Progenitor cell of endocrine pancreas (in vitro differentiated cells): ENCODE measurements at regions not wholly inside any gene's neighbourhood (a gene's known extent, or its start where the extent isn't known, plus 50 kb on each side); places are given as distances from the start of the nearest gene placed in this dataset.

Source experiments
- DNase-seq: peaks from one replicate; pipeline ENCODE4 v3.0.0; 2021; ENCODE audit warnings: low spot score; ENCODE audit not compliant: unreplicated experiment
- H3K27ac Mint-ChIP-seq: 2 replicates; pipeline ENCODE4 v1.8.0; 2021; ENCODE audit warnings: mild to moderate bottlenecking, moderate library complexity, mixed read lengths
- H3K27me3 Mint-ChIP-seq: 2 replicates; pipeline ENCODE4 v1.8.0; 2021; ENCODE audit warnings: mixed read lengths
- H3K36me3 Mint-ChIP-seq: 2 replicates; pipeline ENCODE4 v1.8.0; 2022; ENCODE audit warnings: mixed read lengths; ENCODE audit not compliant: insufficient read depth
- H3K4me1 Mint-ChIP-seq: 2 replicates; pipeline ENCODE4 v1.8.0; 2021; ENCODE audit warnings: low read depth, mixed read lengths
- H3K4me3 Mint-ChIP-seq: 2 replicates; pipeline ENCODE4 v1.8.0; 2021; ENCODE audit warnings: low read depth, mild to moderate bottlenecking, moderate library complexity, mixed read lengths
- H3K9me3 Mint-ChIP-seq: 2 replicates; pipeline ENCODE4 v1.8.0; 2021; ENCODE audit warnings: low read depth, mixed read lengths
- CTCF ChIP-seq: fragments of 200-600 bp; sonication (generic); IDR thresholded peaks from one replicate; pipeline ENCODE4 v1.5.0; 2021; ENCODE audit warnings: antibody characterized with exemption, mild to moderate bottlenecking; ENCODE audit not compliant: unreplicated experiment

- Mint-ChIP-seq H3K4me3 (no peak overlapping the region), H3K4me1 (no peaks in the 10 kb centered on the region), H3K27ac (no peak overlapping the region), H3K9me3 (no peaks in the 10 kb centered on the region), H3K27me3 (peaks cover 9% of the 10 kb centered on the region), H3K36me3 (no peaks in the 10 kb centered on the region)
- no peak for DNase-seq
- no peak for TF ChIP-seq CTCF
Measured at GRCh38 chr1:232153652-232154051, 476.3 kb downstream of the SIPA1L2 start.

GRCh38 chr1:232150770-232151548, 479.0 kb downstream of the SIPA1L2 start:
- H3K27me3 Mint-ChIP-seq, result peaks cover 14% of the 10 kb centered on the region
- H3K27ac Mint-ChIP-seq, result no peak overlapping the region
- no peak for TF ChIP-seq CTCF
- DNase-seq, result no peak
- H3K4me1 Mint-ChIP-seq, result peaks cover 1% of the 10 kb centered on the region
- no peaks in the 10 kb centered on the region for H3K9me3 Mint-ChIP-seq
- no peak overlapping the region for H3K4me3 Mint-ChIP-seq
- no peaks in the 10 kb centered on the region for H3K36me3 Mint-ChIP-seq

GRCh38 chr1:232149287-232150201, 480.4 kb downstream of the SIPA1L2 start:
- Mint-ChIP-seq H3K27me3 (peaks cover 14% of the 10 kb centered on the region), H3K4me1 (peaks cover 1% of the 10 kb centered on the region), H3K4me3 (no peak overlapping the region), H3K9me3 (no peaks in the 10 kb centered on the region), H3K27ac (no peak overlapping the region), H3K36me3 (no peaks in the 10 kb centered on the region)
- no peak for DNase-seq
- no peak for TF ChIP-seq CTCF

DNA sequence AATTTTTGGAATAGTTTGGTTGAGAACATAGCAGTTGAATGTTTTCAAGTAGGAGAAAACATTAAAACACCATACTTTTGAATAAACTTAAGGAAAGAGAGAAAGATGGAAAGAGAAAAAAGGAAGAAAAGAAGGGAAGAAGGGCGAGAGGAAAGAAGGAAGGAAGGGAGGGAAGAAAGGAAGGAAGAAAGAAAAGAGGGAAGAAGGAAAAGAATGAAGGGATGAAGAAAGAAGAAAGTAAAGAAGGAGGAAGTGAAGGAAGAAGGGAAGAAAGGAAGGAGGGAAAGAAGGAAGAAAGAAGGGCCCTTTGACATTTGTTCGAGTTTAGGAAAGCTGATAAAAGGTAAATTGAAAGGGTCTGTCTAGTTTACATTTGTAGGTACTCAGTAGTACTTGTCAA, 482.7 kb downstream of the SIPA1L2 start:
- TF ChIP-seq CTCF, result no peak
- no peak for DNase-seq
- no peaks in the 10 kb centered on the region for H3K36me3 Mint-ChIP-seq
- H3K9me3 Mint-ChIP-seq, result no peaks in the 10 kb centered on the region
- no peak overlapping the region for H3K4me3 Mint-ChIP-seq
- peaks cover 12% of the 10 kb centered on the region for H3K27me3 Mint-ChIP-seq
- peaks cover 7% of the 10 kb centered on the region for H3K4me1 Mint-ChIP-seq
- H3K27ac Mint-ChIP-seq, result no peak overlapping the region

DNA sequence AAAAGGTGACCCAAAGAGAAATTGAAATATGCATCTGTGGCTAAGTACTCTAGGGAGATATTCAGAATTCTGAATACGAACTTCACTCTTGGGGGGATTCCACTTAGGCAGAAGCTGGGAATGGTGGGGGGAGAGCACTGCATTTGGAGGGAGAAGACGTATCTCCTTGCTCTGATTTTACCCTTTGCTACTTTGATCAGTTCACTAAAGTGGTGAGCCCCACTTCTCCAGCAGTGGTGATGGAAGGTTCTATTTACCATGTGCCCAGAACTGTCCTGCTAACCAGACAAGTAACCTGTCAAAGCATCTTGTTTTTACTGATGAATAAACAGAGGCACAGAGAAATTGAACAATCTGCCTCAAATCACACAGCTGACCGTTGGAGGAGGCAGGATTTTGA, 483.4 kb downstream of the SIPA1L2 start:
- peaks cover 12% of the 10 kb centered on the region for H3K27me3 Mint-ChIP-seq
- no peaks in the 10 kb centered on the region for H3K9me3 Mint-ChIP-seq
- peaks cover 7% of the 10 kb centered on the region for H3K4me1 Mint-ChIP-seq
- no peak for DNase-seq
- no peak for TF ChIP-seq CTCF
- no peak overlapping the region for H3K4me3 Mint-ChIP-seq
- H3K27ac Mint-ChIP-seq, result no peak overlapping the region
- no peaks in the 10 kb centered on the region for H3K36me3 Mint-ChIP-seq
